ENCODE measurements at regions not wholly inside any gene's neighbourhood (a gene's known extent, or its start where the extent isn't known, plus 50 kb on each side); places are given as distances from the start of the nearest gene placed in this dataset.

DNA sequence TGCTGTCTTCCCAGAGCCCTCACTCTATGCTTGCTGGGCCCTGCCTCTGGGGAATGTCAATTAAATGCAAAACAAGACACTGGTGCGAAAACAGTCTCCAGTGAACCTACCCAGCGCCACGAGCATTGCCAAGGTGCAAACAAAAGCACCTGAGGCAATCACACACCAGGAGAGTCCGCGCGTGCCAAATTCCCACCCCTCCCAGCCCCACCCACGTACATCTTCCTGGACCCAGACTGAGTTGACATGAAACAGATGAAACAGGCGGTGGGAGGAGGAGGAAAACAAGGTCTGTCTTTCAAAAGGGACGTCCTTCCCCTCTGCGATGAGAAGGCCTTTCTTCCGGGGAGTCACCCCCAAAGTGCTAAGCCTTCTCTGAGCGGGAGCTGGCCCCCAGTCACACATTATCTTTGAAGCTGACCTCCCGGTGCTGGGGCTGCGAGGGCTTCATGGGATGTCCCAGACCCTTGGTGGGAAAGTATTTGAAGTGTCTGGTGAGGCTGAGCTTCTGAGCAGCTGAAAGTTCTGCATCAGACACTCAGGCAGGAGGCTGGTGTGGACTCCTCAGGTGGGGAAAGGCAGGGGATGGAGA lies 200.4 kb downstream of the AXIN2 start:
- intact Hi-C loops (cut with DNase I; ENCODE audit: low total_unique reads) = no loop called here
- no peak overlapping the region for H3K4me3 ChIP-seq (ENCODE audit: low read depth, poor library complexity, severe bottlenecking)
- 43 to 50% methylated on average over 14 of the region's 14 CpGs for WGBS, 2 donors
- no peak for DNase-seq (ENCODE audit: low spot score in 2 of 2)
- no peak for TF ChIP-seq POLR2A (IDR thresholded peaks at IDR 0.05)
- TF ChIP-seq, protein P1, sequence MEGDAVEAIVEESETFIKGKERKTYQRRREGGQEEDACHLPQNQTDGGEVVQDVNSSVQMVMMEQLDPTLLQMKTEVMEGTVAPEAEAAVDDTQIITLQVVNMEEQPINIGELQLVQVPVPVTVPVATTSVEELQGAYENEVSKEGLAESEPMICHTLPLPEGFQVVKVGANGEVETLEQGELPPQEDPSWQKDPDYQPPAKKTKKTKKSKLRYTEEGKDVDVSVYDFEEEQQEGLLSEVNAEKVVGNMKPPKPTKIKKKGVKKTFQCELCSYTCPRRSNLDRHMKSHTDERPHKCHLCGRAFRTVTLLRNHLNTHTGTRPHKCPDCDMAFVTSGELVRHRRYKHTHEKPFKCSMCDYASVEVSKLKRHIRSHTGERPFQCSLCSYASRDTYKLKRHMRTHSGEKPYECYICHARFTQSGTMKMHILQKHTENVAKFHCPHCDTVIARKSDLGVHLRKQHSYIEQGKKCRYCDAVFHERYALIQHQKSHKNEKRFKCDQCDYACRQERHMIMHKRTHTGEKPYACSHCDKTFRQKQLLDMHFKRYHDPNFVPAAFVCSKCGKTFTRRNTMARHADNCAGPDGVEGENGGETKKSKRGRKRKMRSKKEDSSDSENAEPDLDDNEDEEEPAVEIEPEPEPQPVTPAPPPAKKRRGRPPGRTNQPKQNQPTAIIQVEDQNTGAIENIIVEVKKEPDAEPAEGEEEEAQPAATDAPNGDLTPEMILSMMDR (IDR thresholded peaks at IDR 0.05) = no peak

DNA sequence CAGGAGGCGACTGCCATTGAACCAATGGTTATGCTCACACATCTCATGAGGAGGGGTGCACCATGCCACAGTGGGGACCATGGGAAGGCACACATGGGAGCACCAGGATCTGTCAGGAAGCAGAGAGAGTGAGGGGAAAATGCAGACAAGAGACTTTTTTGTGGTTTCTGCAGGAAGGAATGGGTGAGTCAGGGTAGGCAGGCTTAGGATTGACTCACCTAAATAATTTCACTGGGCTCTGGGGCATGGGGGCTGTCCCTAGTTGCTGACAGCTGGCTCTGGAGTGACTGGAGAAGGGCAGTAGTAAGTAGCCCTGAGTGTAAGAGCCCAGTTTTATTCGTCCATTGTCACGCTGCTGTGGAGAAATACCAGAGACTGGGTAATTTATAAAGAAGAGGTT lies 202.4 kb downstream of the AXIN2 start:
- H3K4me3 ChIP-seq (ENCODE audit: low read depth, poor library complexity, severe bottlenecking) = no peak overlapping the region
- 85 to 88% methylated on average over 3 of the region's 3 CpGs for WGBS, 2 donors
- TF ChIP-seq, protein P1 (IDR thresholded peaks at IDR 0.05) = no peak
- TF ChIP-seq POLR2A (IDR thresholded peaks at IDR 0.05) = no peak
- DNase-seq (ENCODE audit: low spot score in 2 of 2) = no peak
- intact Hi-C loops (cut with DNase I; ENCODE audit: low total_unique reads) = no loop called here

DNA sequence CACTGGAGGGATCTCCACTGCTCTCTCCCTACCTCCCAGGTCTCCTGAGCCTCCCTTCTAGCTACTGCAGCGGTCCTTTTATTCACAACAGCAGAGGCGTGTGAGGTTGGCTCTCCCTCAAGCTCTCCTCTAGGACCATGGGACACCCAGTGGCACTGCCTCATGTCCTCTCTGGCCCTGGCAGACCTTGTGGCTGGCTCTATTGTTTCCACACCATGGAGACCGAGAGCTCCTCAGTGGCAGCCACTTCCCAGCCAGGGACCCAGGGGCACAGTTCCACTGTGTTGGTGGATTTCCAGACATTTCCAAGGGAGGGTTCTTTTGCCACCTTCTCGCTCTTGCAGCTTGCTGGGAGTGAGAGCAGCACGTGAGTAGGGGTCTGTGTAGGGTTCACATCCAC lies 204.9 kb downstream of the AXIN2 start:
- intact Hi-C loops (cut with DNase I; ENCODE audit: low total_unique reads) = no loop called here
- 76 to 81% methylated on average over 5 of the region's 5 CpGs for WGBS, 2 donors

DNA sequence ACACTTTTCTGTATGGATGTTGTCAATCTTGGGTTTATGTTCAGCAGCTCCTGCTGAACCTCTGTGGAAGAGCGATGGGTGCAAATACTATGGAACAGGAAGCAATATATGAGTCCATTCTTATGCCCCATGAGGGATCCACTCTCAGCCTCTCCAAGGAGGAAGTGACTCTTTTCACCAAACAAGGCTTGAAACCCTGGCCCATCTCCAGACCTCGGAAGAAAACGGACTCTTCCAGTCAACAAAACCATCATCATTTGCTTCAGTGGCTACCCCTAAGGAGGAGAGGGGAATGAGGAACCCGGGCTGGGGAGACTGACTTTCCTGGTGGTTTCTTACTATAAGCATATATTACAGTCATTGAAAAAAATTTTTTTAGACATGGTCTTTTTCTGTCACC lies 206.2 kb downstream of the AXIN2 start:
- no peak for DNase-seq (ENCODE audit: low spot score in 2 of 2)
- intact Hi-C loops (cut with DNase I; ENCODE audit: low total_unique reads) = no loop called here
- 57 to 60% methylated on average over 4 of the region's 4 CpGs for WGBS, 2 donors
- no peak overlapping the region for H3K4me3 ChIP-seq (ENCODE audit: low read depth, poor library complexity, severe bottlenecking)
- TF ChIP-seq POLR2A (IDR thresholded peaks at IDR 0.05) = no peak
- TF ChIP-seq, protein P1 (IDR thresholded peaks at IDR 0.05) = no peak

More for the DNA sequence above, 204.9 kb downstream of the AXIN2 start:
- TF ChIP-seq, protein P1 (IDR thresholded peaks at IDR 0.05) = no peak
- TF ChIP-seq POLR2A (IDR thresholded peaks at IDR 0.05) = no peak
- H3K4me3 ChIP-seq (ENCODE audit: low read depth, poor library complexity, severe bottlenecking) = no peak overlapping the region
- no peak for DNase-seq (ENCODE audit: low spot score in 2 of 2)

DNA sequence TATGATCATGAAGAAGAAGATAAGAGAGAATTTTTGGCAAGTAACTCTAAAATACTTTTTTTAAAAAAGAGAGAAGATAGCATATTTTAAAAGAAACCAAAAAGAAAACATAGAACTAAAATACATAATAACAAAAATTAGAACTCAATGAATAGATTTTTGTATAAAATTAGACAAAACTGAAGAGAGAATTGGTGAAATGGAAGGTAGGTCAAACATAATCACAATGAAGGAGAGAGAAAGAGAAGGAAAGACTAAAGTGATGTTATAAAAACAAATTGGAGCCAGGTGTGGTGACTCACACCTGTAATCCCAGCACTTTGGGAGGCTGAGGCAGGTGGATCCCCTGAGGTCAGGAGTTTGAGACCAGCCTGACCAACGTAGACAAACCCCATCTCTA lies 211.5 kb downstream of the AXIN2 start:
- DNase-seq (ENCODE audit: low spot score in 2 of 2) = no peak
- TF ChIP-seq, protein P1 (IDR thresholded peaks at IDR 0.05) = no peak
- no peak overlapping the region for H3K4me3 ChIP-seq (ENCODE audit: low read depth, poor library complexity, severe bottlenecking)
- intact Hi-C loops (cut with DNase I; ENCODE audit: low total_unique reads) = no loop called here
- WGBS, 2 donors = 74 to 95% methylated on average over 1 of the region's 1 CpG

DNA sequence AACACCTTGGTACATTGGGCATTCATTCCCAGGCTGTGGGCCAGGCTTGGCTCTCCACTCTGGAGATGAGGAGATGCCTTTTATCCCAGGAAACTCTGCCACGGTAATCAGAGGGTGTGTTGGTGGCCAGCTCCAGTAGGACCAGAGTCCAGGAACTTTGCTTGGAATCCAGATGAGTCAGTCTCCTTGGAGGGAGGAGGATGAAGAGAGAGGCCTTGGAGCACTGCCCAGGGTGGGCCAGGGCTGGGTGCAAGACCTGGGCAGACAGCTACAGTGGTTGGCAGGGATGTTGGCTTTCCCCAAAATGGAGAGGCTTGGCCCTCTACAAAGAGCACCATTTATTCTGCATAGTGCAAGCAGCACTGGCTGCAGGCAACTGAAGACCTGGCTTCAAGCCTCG lies 209.0 kb downstream of the RGS9 start:
- no peak overlapping the region for H3K4me3 ChIP-seq (ENCODE audit: low read depth, poor library complexity, severe bottlenecking)
- WGBS, 2 donors = 68 to 74% methylated on average over 2 of the region's 2 CpGs
- intact Hi-C loops (cut with DNase I; ENCODE audit: low total_unique reads) = no loop called here
- TF ChIP-seq POLR2A (IDR thresholded peaks at IDR 0.05) = no peak
- TF ChIP-seq, protein P1 (IDR thresholded peaks at IDR 0.05) = no peak
- no peak for DNase-seq (ENCODE audit: low spot score in 2 of 2)
